Putamen (tissue), 1 donor: ENCODE measurements at regions not wholly inside any gene's neighbourhood (a gene's known extent, or its start where the extent isn't known, plus 50 kb on each side); places are given as distances from the start of the nearest gene placed in this dataset.

Experiments used
- DNase-seq: peaks from one replicate; pipeline ENCODE4 v3.0.0-alpha.2; 2016; ENCODE audit warnings: low spot score

- DNase-seq = no peak
These were observed 1349.2 kb downstream of the DSC3 start for GRCh38 chr18:29693334-29693733.

DNA sequence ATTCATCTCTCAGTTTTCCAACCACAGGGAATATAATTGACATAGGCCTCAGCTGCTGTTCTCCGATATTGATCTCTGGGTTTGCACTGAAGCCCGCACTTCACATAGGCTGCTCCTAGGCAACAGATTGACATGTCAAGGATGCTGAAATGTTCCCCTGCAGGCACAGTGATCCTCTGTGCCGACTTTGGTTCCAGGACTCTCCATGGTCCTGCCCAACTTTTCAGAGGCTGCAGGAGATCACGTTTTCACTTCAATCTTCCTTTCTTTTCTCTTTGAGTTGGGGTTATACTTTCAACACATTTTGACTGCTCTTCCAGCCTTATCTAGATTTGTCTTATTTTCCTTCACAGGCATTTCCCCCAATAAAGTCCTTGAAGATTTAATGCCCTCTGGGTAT, 1361.0 kb downstream of the DSC3 start:
- no peak for DNase-seq

- no peak for DNase-seq
These were observed 1378.1 kb downstream of the DSC3 start for GRCh38 chr18:29664278-29665036.

DNA sequence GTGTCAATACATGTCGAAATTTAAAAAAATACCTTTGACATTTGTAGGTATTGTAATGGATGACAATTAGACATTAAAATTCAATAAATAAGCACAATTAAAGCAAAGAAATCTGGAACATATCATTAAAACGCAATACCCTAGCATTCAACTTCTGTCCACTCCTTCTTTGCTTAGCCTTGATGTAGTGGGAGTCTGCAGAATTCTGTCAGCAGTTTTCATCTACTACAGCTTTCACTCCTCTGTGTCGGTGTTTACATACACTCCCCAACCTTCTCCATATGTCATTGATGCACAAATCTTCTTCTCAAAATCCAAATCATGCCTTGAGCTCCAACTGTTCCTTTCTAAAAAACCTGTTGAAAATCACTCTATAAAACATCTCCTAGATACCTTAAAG, 1380.6 kb downstream of the DSC3 start:
- DNase-seq = no peak

DNA sequence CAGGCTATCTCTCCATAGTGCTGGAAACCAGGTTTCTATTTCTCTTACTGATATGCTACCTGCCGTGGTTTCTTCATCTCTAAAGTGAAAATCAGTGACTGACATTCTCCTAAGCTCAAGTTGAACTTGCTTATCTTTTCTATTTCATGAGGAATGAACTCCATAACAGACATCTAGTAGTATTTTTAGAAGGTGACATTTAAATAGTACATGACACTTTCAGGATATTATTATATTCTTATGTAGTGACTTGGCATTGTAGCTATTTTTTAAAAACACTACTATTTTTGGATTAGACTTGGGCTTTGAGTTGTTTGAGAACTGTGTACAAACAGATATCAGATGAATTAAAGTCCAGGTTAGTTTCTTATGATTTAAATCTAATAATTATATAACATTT, 1381.8 kb downstream of the DSC3 start:
- no peak for DNase-seq

GRCh38 chr18:29653671-29654215, 1388.8 kb downstream of the DSC3 start:
- no peak for DNase-seq

GRCh38 chr18:29652797-29653196, 1389.7 kb downstream of the DSC3 start:
- no peak for DNase-seq

DNA sequence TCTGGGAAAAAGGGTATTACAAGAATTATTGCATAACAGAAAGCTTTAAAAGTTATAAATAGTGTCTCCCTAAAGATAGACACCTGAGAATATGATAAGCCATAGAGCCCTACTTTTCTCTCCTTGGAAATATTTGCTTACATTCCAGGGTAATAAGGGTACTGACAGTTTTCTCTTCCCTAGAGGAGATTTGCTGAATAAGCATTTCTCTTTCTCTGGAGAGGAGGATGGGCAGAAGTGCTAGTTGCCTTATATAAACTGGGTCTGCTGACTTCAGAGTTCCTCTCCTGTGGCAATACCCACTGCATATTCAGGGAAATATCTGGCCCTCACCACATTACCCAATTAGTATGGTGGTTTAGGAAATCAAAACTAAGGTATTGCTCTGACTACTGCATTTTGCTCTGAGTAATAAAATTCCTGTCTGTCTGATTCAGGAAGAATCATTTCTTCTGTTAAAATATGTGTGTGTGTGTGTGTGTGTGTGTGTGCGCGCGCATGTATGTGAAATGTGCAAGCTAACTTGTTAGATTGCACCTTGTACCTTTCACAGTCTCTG, 1391.3 kb downstream of the DSC3 start:
- no peak for DNase-seq

- no peak for DNase-seq
These were observed 1393.7 kb downstream of the DSC3 start for GRCh38 chr18:29648891-29649290.

GRCh38 chr18:29647700-29648099, 1394.8 kb downstream of the DSC3 start:
- DNase-seq = no peak

- no peak for DNase-seq
These were observed 1398.3 kb downstream of the DSC3 start for GRCh38 chr18:29644276-29644675.

DNA sequence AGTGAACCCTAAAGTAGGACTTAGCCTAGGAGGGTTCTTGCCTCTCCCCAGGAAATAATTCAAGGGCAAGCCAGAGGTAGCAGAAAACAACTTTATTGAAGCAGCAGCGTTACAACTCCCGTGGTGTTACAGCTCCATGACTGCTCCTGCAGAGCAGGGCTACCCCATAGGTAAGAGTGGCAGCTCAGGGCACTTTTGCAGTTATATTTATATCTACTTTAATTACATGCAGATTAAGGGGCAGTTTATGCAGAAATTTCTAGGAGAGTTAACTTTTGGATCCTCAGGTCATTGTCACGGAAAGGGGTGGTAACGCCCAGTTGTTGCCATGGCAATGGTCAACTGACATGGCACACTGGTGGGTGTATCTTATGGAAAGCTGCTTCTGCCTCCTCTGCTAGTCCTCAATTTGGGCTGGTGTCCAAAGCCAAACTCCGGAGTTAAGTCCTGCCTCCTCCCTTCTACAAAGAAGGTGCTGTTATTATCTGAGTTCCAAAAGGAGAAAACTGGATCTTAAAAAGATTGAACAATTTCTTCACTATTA, 1413.0 kb downstream of the DSC3 start:
- DNase-seq = no peak

GRCh38 chr18:29626094-29626493, 1416.4 kb downstream of the DSC3 start:
- no peak for DNase-seq

- DNase-seq = no peak
These were observed 1425.7 kb downstream of the DSC3 start for GRCh38 chr18:29616867-29617266.

GRCh38 chr18:29608982-29609381, 1432.1 kb upstream of the CDH2 start:
- DNase-seq = no peak

DNA sequence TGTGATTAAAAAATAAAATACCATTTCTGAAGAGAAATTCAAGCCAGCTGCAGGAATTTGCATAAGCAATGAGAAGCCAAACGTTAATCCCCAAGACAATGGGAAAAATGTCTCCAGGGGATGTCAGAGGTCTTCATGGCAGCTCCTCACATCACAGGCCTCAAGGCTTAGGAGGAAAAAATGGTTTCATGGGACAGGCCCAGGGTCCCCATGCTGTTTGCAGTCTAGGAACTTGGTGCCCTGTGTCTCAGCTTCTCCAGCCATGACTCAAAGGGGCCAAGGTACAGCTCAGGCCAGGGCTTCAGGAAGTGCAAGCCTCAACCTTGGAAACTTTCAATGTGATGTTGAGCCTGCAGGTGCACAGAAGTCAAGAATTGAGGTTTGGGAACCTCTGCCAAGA, 1428.4 kb upstream of the CDH2 start:
- no peak for DNase-seq

- DNase-seq = no peak
These were observed 1420.0 kb upstream of the CDH2 start for GRCh38 chr18:29596959-29597358.

GRCh38 chr18:29594493-29594892, 1417.6 kb upstream of the CDH2 start:
- DNase-seq = no peak

GRCh38 chr18:29588446-29589100, 1411.6 kb upstream of the CDH2 start:
- DNase-seq = no peak

DNA sequence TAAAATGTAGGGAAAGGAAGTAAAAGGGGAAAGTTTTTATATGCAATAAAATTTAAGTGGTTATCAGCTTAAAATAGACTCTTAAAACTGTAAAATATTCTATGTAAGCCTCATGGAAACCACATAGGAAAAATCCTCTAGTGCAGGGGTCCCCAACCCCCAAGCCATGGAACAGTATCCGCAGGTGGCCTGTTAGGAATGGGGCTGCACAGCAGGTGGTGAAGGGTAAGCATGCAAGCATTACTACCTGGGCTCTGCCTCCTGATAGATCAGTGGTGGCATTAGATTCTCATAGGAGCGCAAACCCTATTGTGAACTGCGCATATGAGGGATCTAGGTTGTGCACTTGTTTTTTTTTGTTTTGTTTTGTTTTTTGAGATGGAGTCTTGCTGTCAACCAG, 1409.3 kb upstream of the CDH2 start:
- no peak for DNase-seq

GRCh38 chr18:29560270-29560669, 1383.3 kb upstream of the CDH2 start:
- DNase-seq = no peak

DNA sequence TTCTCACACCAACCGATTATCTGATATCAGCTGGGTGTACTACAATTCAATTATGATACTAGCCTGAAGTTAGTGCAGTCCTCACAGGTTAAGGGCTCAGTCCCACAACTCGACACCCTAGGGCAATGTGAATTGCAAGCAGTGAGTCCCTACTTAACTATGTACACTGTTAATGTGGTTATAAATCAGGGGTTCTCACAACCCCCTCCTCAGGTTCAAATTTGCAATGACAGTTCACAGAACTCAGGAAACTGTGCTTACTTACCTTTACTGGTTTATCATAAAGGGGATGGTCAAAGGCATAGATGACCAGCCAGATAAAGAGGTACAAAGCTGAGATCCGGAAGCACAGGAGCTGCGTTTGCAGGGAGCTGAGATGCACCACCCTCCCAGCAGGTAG, 1379.1 kb upstream of the CDH2 start:
- DNase-seq = no peak

- DNase-seq = no peak
These were observed 1372.8 kb upstream of the CDH2 start for GRCh38 chr18:29549759-29550158.
